Activated CD4-positive, alpha-beta memory T cell treated with anti-CD3 and anti-CD28 coated beads for 36 hours (primary cell): ENCODE measurements at regions not wholly inside any gene's neighbourhood (a gene's known extent, or its start where the extent isn't known, plus 50 kb on each side); places are given as distances from the start of the nearest gene placed in this dataset.

Source experiments
- CTCF ChIA-PET: fragments of 350-600 bp; sonication (Branson Sonifier 250); formaldehyde crosslinking; loops from one replicate; lab custom pipeline; 2021; ENCODE audit warnings: antibody characterized with exemption, inconsistent platforms; lab: Charles Lee
- POLR2A ChIA-PET: fragments of 350-600 bp; sonication (Branson Sonifier 250); formaldehyde crosslinking; loops from one replicate; lab custom pipeline; 2021; ENCODE audit warnings: antibody characterized with exemption; lab: Charles Lee
- DNase-seq: peaks from one replicate; pipeline ENCODE4 v3.0.0-alpha.2; 2020
- H3K27ac Mint-ChIP-seq: one replicate; pipeline ENCODE4 v1.8.0; 2021; ENCODE audit warnings: mixed read lengths
- H3K27me3 Mint-ChIP-seq: one replicate; pipeline ENCODE4 v1.8.0; 2021; ENCODE audit warnings: mixed read lengths
- H3K36me3 Mint-ChIP-seq: one replicate; pipeline ENCODE4 v1.8.0; 2021; ENCODE audit warnings: mixed read lengths
- H3K4me1 Mint-ChIP-seq: one replicate; pipeline ENCODE4 v1.8.0; 2021; ENCODE audit warnings: low read depth, mixed read lengths
- H3K4me3 Mint-ChIP-seq: one replicate; pipeline ENCODE4 v1.8.0; 2021; ENCODE audit warnings: mild to moderate bottlenecking, mixed read lengths
- H3K9me3 Mint-ChIP-seq: one replicate; pipeline ENCODE4 v1.8.0; 2021; ENCODE audit warnings: mixed read lengths
- intact Hi-C: fragments of 100-400 bp; cut with micrococcal nuclease; formaldehyde crosslinking; loops from one replicate; pipeline ENCODE4 v1.15.1; 2023

GRCh38 chr1:232209357-232209756, 420.6 kb downstream of the SIPA1L2 start:
- Mint-ChIP-seq H3K27ac (no peak overlapping the region), H3K36me3 (no peaks in the 10 kb centered on the region), H3K27me3 (peaks cover 2% of the 10 kb centered on the region), H3K9me3 (no peaks in the 10 kb centered on the region), H3K4me3 (no peak overlapping the region), H3K4me1 (no peaks in the 10 kb centered on the region)
- CTCF ChIA-PET, result no interaction called here
- DNase-seq, result no peak
- intact Hi-C loops, result no loop called here
- POLR2A ChIA-PET, result no interaction called here

DNA sequence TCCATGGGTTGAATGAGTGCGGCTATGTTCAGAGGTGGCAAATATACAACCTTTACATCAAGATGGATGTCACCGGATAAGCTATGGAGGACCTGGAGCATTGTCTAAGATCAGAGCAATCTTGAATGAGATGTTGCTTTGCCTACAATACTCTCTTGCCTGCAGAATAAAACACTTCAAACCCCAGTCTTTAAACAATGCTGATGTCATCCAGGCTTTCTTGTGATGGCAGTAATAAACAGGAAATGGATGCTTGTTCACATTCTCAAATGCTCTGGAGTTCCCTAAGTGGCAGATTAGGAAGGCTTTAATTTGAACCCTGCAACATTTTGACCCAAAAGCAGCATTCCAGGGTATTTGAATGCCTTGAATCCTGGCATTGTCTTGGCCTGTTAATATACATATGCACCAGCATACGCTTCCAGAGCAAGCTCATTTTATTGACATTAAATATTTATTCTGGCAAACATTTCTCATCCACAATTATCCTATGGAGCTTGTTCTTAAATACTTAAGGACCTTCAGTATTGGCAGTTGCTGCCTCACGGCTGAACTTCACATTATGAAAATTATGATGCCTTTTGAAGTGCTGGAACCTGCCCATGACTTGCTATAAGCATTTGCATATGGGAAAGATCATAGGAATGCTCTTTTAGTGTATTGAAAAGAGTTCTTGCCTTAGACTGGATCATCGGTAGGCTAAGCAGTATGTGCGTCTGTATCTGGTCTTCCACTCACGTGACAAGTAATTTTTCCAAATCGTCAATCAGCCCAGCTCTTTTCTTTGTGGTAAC, 422.7 kb downstream of the SIPA1L2 start:
- Mint-ChIP-seq H3K9me3 (peaks cover 10% of the 10 kb centered on the region), H3K4me1 (no peaks in the 10 kb centered on the region), H3K27me3 (peaks cover 2% of the 10 kb centered on the region)

DNA sequence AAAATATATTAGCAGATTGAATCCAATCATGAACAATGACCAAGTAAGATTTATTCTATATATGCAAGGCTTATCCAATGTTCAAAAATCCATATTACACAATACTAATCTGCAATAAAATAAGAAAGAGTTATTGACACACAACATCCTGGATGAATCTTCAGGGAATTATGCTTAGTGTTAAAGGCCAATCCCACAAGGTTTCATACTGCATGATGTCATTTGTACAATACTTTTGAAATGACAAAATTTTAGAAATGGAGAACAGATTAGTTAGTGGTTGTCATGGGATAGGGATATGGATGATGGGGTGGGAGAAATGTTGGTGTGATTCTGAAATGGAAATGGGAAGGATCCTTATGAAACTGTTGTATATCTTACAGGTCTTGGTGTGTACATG, 425.7 kb downstream of the SIPA1L2 start:
- Mint-ChIP-seq H3K4me1 (no peaks in the 10 kb centered on the region), H3K4me3 (no peak overlapping the region), H3K9me3 (peaks cover 26% of the 10 kb centered on the region), H3K27me3 (no peaks in the 10 kb centered on the region), H3K27ac (no peak overlapping the region), H3K36me3 (peaks cover 14% of the 10 kb centered on the region)
- DNase-seq, result no peak
- intact Hi-C loops, result no loop called here
- POLR2A ChIA-PET, result no interaction called here
- CTCF ChIA-PET, result no interaction called here

More for the DNA sequence above, 422.7 kb downstream of the SIPA1L2 start:
- intact Hi-C loops, result no loop called here
- ChIA-PET CTCF (no interaction called here), POLR2A (no interaction called here)
- Mint-ChIP-seq H3K36me3 (peaks cover 2% of the 10 kb centered on the region), H3K27ac (no peak overlapping the region), H3K4me3 (no peak overlapping the region)
- no peak for DNase-seq

DNA sequence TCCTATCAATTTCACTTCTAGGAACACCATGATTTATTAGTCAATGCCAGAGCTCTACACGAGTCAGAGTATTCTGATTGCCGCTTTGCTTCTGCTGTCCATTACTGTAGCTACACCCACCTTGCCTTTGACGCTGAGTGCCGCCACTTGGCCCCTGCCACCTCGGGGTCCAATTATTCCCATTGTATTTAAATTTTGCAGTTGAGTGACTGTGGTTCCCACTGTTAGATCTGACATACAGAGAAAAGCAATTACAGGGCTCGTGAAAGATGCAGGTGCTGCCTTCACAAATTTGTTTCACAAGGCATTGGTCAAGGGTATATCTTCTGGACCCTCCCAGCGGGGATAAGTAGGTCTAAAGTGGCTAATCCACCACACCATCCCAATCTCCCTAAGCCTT, 428.9 kb downstream of the SIPA1L2 start:
- CTCF ChIA-PET, result no interaction called here

GRCh38 chr1:232196042-232196441, 433.9 kb downstream of the SIPA1L2 start:
- no peak for DNase-seq
- Mint-ChIP-seq H3K4me1 (no peaks in the 10 kb centered on the region), H3K27me3 (peaks cover 6% of the 10 kb centered on the region), H3K36me3 (peaks cover 3% of the 10 kb centered on the region), H3K4me3 (no peak overlapping the region), H3K27ac (no peak overlapping the region), H3K9me3 (peaks cover 6% of the 10 kb centered on the region)
- ChIA-PET POLR2A (no interaction called here), CTCF (no interaction called here)
- intact Hi-C loops, result no loop called here

More for the DNA sequence above, 428.9 kb downstream of the SIPA1L2 start:
- DNase-seq, result no peak
- intact Hi-C loops, result no loop called here
- H3K36me3 Mint-ChIP-seq, result peaks cover 14% of the 10 kb centered on the region
- no peak overlapping the region for H3K4me3 Mint-ChIP-seq
- no peaks in the 10 kb centered on the region for H3K4me1 Mint-ChIP-seq
- H3K27me3 Mint-ChIP-seq, result peaks cover 5% of the 10 kb centered on the region
- POLR2A ChIA-PET, result no interaction called here
- H3K9me3 Mint-ChIP-seq, result peaks cover 26% of the 10 kb centered on the region
- no peak overlapping the region for H3K27ac Mint-ChIP-seq

DNA sequence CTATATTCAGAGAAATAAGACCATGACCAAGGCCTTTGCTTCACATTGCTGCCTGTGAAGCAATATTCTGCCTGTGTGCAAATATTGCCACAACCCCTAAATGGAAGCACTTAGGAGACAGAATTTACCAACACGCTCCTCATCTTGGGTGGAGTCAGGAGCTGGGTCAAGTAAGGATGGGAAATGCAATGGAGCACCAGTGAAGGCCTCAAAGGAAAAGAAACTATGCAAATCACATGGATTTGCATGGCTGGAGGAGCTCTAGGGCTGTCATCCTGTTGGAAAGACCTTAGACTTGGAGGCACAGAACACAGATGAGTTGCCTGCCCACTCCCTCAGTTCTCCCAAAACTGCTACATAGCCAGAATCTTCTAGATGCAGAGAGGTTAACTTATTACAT, 435.5 kb downstream of the SIPA1L2 start:
- Mint-ChIP-seq H3K4me3 (no peak overlapping the region), H3K36me3 (no peaks in the 10 kb centered on the region), H3K4me1 (no peaks in the 10 kb centered on the region), H3K27me3 (peaks cover 6% of the 10 kb centered on the region), H3K27ac (no peak overlapping the region), H3K9me3 (no peaks in the 10 kb centered on the region)
- DNase-seq, result no peak
- intact Hi-C loops, result no loop called here
- ChIA-PET POLR2A (no interaction called here), CTCF (no interaction called here)

DNA sequence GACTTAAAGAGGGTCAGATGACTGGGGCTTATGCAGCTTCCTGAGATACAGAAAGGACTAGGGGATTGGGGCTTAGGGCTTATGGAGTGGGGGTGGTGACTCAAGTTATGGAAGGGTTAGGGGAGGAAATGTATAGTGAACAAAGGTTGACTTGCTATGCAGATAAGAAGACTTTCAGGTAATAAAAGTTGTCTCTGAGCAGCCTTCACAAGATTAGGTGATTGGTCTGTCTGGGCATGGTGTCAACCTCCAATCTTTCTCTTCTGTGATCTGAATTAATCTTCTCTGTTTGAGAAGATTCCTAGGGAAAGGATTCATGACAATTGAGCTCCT, 436.5 kb downstream of the SIPA1L2 start:
- H3K27me3 Mint-ChIP-seq, result peaks cover 6% of the 10 kb centered on the region
- intact Hi-C loops, result no loop called here

DNA sequence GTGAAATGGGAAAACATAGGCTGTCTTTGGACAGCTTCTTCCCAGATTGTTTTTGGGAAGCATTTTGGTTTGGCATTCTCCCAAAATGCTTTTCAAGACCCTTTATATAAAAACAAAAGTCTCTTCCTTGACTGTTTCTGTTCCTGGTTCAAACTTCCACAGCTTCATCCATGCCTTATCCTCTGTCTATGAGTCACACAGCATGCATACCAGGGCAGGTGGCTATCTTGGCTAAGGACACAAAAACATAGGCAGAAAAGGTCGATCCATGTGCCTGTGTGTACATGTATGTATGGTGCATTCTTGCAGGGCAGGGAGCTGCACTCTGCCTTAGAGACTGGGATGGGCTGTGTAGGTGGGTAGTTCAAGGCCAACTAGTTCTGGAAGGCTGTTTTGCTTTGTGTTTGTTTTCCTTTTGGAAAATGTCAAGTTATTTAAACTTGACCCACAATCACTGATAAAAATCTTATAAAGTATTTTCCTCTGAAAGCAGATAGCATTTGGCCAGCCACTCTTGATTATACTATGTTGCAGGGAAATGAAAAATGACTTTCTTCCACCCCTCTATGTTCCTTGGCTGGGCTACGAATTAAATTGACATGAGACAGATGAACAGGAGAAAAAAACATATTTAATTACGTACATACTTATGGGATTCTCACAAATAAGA, 437.0 kb downstream of the SIPA1L2 start:
- peaks cover 6% of the 10 kb centered on the region for H3K27me3 Mint-ChIP-seq
- no peak for DNase-seq
- no peak overlapping the region for H3K27ac Mint-ChIP-seq
- intact Hi-C loops, result no loop called here
- POLR2A ChIA-PET, result no interaction called here
- CTCF ChIA-PET, result no interaction called here
- H3K36me3 Mint-ChIP-seq, result no peaks in the 10 kb centered on the region
- no peak overlapping the region for H3K4me3 Mint-ChIP-seq
- no peaks in the 10 kb centered on the region for H3K4me1 Mint-ChIP-seq
- no peaks in the 10 kb centered on the region for H3K9me3 Mint-ChIP-seq

More for the DNA sequence above, 436.5 kb downstream of the SIPA1L2 start:
- Mint-ChIP-seq H3K9me3 (no peaks in the 10 kb centered on the region), H3K4me1 (no peaks in the 10 kb centered on the region), H3K36me3 (no peaks in the 10 kb centered on the region), H3K4me3 (no peak overlapping the region), H3K27ac (no peak overlapping the region)
- ChIA-PET POLR2A (no interaction called here), CTCF (no interaction called here)
- DNase-seq, result no peak

DNA sequence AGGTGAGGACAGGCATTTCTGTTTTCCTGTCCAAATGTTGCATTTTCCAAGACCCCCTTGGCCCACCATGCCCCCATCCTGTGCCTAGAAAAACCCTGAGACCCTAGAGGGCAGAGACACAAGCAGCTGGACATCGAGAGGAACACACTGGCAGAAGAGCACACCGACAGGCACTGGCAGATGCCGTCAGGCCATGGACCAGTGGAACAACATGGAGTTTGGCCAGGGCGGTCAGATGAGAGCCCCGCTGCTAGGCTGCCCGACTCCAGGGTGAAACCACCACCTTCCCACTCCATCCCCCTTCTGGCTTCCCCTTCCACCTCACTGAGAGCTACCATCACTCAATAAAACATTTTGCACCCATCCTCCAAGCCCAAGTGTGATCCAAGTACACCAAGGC, 438.4 kb downstream of the SIPA1L2 start:
- Mint-ChIP-seq H3K27ac (no peak overlapping the region), H3K9me3 (no peaks in the 10 kb centered on the region), H3K36me3 (no peaks in the 10 kb centered on the region), H3K27me3 (peaks cover 2% of the 10 kb centered on the region), H3K4me1 (no peaks in the 10 kb centered on the region), H3K4me3 (no peak overlapping the region)
- DNase-seq, result no peak
- intact Hi-C loops, result no loop called here
- CTCF ChIA-PET, result no interaction called here
- POLR2A ChIA-PET, result no interaction called here

- no peak overlapping the region for H3K4me3 Mint-ChIP-seq
- no peaks in the 10 kb centered on the region for H3K4me1 Mint-ChIP-seq
- no peak overlapping the region for H3K27ac Mint-ChIP-seq
- POLR2A ChIA-PET, result no interaction called here
- H3K27me3 Mint-ChIP-seq, result no peaks in the 10 kb centered on the region
- no peaks in the 10 kb centered on the region for H3K36me3 Mint-ChIP-seq
- no peaks in the 10 kb centered on the region for H3K9me3 Mint-ChIP-seq
- no peak for DNase-seq
- CTCF ChIA-PET, result no interaction called here
- intact Hi-C loops, result no loop called here
Measured at GRCh38 chr1:232188318-232188717, 441.6 kb downstream of the SIPA1L2 start.

- H3K4me1 Mint-ChIP-seq, result no peaks in the 10 kb centered on the region
Measured at GRCh38 chr1:232186931-232187330, 443.0 kb downstream of the SIPA1L2 start.

DNA sequence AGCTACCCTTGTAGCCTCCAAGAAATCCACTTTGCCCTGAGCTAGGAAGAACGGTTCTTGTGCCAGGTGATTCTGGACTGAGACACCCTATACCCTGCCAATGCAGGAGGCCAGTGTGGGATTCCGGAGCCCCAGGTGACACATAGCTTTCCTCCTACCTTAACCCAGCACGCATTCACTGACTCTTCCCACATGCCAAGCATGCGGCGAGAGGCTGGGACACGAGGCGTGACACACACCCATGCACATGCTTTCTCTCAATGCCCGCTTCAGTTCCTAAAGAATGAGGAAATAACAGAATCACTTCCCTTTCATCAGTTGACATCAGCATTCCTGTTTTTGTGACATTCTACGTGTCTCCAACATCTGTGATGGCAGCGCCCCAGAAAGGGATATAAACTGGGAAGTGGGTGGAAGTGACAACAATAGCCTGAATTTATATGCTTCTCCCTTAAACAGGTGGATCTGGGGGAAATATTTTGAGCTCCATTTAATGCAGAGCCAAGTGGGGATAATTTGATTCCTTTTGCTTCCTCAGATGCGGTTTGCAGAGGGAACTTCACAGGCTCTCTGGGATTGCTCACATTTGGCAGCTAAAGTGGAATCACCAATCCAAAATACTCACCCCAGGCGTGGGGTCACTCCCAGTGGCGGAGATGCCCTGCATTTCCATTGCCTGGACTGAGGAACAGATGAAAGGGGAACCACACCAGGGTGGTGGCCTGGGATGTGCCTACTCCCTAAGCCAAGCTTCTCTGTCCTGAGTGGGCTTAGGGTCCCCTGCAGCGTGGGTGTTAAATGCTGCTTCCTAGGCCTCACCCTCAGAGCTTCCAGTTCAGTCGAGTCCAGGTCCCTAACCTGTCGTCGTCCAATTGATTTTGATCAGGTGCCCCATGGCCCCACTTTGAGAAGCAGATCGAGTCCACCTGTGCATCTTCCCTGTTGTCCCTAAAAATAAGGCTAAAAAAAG, 445.1 kb downstream of the SIPA1L2 start:
- no peak for DNase-seq
- no peaks in the 10 kb centered on the region for H3K36me3 Mint-ChIP-seq
- H3K27ac Mint-ChIP-seq, result no peak overlapping the region
- POLR2A ChIA-PET, result no interaction called here
- CTCF ChIA-PET, result no interaction called here
- no peaks in the 10 kb centered on the region for H3K9me3 Mint-ChIP-seq
- H3K4me1 Mint-ChIP-seq, result no peaks in the 10 kb centered on the region
- peaks cover 2% of the 10 kb centered on the region for H3K27me3 Mint-ChIP-seq
- intact Hi-C loops, result no loop called here
- no peak overlapping the region for H3K4me3 Mint-ChIP-seq

More at GRCh38 chr1:232186931-232187330, 443.0 kb downstream of the SIPA1L2 start:
- Mint-ChIP-seq H3K27ac (no peak overlapping the region), H3K9me3 (no peaks in the 10 kb centered on the region), H3K27me3 (no peaks in the 10 kb centered on the region), H3K4me3 (no peak overlapping the region), H3K36me3 (no peaks in the 10 kb centered on the region)
- intact Hi-C loops, result no loop called here
- ChIA-PET CTCF (no interaction called here), POLR2A (no interaction called here)
- DNase-seq, result no peak
